ENCODE measurements at regions not wholly inside any gene's neighbourhood (a gene's known extent, or its start where the extent isn't known, plus 50 kb on each side); places are given as distances from the start of the nearest gene placed in this dataset.

DNA sequence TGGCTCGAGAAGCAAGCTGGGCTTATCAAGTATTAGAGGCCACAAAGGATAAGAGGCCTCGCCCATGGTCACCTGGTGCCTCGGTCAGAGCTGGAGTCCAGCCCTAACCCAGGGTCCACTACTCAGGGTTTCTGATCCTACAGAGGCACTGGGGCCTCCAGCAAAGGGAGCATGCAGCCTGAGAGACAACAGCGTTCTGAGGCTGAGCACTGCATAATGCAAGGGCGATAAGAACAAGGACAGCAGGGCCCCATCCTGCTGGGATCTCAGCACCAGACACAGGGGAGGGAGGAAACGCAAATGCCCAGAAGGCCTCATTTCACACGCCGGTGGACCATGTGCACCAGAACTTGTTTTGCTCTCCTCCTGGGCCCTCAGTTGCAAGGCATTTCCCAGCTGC is 63.0 kb downstream of the C5orf15 start:
- no peak for DNase-seq (ENCODE audit: low read depth)
- TF ChIP-seq, protein P1, sequence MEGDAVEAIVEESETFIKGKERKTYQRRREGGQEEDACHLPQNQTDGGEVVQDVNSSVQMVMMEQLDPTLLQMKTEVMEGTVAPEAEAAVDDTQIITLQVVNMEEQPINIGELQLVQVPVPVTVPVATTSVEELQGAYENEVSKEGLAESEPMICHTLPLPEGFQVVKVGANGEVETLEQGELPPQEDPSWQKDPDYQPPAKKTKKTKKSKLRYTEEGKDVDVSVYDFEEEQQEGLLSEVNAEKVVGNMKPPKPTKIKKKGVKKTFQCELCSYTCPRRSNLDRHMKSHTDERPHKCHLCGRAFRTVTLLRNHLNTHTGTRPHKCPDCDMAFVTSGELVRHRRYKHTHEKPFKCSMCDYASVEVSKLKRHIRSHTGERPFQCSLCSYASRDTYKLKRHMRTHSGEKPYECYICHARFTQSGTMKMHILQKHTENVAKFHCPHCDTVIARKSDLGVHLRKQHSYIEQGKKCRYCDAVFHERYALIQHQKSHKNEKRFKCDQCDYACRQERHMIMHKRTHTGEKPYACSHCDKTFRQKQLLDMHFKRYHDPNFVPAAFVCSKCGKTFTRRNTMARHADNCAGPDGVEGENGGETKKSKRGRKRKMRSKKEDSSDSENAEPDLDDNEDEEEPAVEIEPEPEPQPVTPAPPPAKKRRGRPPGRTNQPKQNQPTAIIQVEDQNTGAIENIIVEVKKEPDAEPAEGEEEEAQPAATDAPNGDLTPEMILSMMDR (IDR thresholded peaks at IDR 0.05; ENCODE audit: insufficient read depth, low read length), result no peak
- no peak overlapping the region for H3K4me3 ChIP-seq (ENCODE audit: low read depth, low read length)

DNA sequence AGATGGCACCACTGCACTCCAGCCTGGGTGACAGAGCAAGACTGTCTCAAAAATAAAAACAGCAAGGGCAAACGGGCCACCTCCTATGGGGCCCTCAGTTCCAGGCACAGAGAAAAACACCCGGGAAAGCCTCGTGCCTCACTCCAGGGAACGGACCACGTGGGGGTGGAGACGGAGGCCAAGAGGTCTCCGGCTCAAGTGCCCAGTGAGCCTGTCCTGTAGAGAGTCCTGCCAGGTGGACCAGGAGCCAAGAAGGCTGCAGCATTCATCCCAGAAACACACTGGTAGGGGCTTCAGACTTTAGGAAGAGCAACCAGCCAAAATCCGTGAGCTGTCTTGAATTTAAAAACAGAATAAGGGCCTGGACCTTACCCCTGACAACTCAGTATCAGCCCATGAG is 63.8 kb downstream of the C5orf15 start:
- TF ChIP-seq, protein P1 (IDR thresholded peaks at IDR 0.05; ENCODE audit: insufficient read depth, low read length), result no peak
- DNase-seq (ENCODE audit: low read depth), result no peak
- no peak overlapping the region for H3K4me3 ChIP-seq (ENCODE audit: low read depth, low read length)

DNA sequence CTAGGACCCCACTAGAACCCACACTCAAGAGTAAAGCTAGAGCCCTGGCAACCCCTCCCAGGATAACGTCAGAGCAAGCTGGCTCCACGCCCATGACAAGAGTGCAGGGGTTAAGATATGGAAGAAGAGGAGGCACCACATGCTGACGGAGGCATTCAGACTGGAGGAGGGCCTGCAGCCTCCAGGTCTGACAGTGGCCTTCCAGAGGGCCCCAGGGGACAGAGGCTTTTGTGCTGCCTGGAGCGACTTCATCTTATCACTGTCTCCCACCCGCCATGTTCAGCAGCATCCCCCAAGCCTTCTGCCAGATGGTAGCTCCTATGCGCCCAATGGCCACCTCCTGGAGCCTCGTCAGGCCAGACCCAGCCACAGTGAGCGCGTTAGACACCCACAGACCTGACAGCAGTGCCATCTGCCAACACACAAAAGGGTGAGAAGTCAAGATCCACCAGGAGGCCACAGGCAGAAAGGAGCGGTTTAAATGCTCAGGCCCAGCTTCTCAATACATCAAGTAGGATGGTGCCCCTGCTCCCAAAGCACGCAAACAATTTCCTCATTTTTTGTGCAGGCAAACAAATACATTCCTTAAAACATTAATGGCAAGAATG is 65.8 kb downstream of the C5orf15 start:
- DNase-seq (ENCODE audit: low read depth), result no peak
- no peak overlapping the region for H3K4me3 ChIP-seq (ENCODE audit: low read depth, low read length)
- TF ChIP-seq, protein P1 (IDR thresholded peaks at IDR 0.05; ENCODE audit: insufficient read depth, low read length), result no peak

DNA sequence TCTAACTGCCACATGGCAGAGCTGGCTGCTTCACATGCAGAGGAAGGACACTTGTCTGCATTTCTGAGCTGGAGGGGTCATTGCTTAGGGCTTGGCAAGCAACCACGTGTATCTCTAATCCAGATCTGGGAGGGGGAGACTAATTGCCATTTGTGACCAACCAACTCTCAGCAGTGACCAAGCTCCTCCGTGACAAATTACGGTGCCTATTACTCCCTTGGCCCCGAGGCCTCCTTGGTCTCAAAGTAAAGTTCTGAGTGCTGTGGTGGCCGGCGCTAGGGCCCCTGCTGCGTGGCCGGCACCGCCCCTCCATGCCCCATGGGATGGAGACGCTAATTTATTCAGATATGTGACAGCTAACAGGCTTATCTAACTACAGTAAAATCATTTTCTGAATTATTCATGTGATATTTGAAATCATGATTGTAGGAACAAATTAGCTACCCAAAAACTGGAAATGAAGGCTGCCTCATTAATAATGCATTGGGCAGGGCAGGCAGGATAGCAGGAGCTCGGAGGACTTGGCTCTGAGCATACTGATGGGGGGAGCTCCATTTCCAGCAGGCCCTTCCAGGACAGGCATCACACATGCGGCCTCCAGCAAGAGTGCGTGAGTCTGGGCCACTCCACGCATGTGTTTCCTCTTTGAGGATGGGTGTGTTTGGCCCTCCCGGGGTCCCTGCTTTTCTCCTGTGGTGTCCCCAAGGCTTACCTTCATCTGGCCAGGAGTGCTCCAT is 67.7 kb downstream of the C5orf15 start:
- no peak for DNase-seq (ENCODE audit: low read depth)
- TF ChIP-seq, protein P1 (IDR thresholded peaks at IDR 0.05; ENCODE audit: insufficient read depth, low read length), result no peak
- no peak overlapping the region for H3K4me3 ChIP-seq (ENCODE audit: low read depth, low read length)

DNA sequence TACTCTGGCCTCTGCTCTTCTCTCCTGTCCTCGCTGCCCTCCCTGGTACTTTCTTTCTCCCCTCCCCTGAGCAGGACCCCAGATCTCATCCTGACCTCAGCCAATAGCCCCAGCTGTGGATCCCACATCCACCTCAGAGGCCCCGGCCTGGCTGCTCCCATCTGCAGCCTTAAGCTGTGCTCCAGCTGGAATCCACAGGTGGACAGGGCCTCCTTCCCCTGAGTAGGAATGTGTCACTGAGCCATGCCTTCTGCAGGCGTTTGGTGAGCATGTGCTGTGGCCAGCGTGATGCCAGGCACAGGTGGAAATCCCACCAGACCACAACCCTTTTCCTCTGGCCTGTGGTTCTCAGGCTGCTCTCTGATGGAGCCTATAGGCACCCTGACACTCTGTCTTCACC is 68.9 kb downstream of the C5orf15 start:
- H3K4me3 ChIP-seq (ENCODE audit: low read depth, low read length), result no peak overlapping the region
- no peak for DNase-seq (ENCODE audit: low read depth)
- TF ChIP-seq, protein P1 (IDR thresholded peaks at IDR 0.05; ENCODE audit: insufficient read depth, low read length), result no peak

DNA sequence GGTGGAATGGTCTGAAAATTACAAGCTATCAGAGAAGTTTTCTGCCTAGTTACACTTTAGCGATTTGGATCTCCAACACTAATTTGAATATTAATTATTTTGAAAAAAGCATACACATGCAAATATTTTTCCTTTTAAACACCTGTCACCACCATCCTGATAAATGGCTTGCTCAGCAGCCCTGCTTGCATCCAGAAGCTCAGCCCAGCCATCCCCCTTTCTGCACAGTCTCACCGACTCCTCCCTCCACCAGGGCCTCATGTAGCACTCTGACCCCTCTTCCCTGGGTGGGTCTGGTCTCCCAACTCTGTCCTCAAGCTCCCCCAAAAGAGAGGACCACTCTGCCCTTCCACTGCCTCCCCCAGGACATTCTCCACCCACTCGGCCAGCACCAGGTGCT is 70.0 kb downstream of the C5orf15 start:
- TF ChIP-seq, protein P1 (IDR thresholded peaks at IDR 0.05; ENCODE audit: insufficient read depth, low read length), result no peak
- H3K4me3 ChIP-seq (ENCODE audit: low read depth, low read length), result no peak overlapping the region
- DNase-seq (ENCODE audit: low read depth), result no peak

Measured in fibroblast of the aortic adventitia (primary cell).